ENCODE measurements at regions not wholly inside any gene's neighbourhood (a gene's known extent, or its start where the extent isn't known, plus 50 kb on each side); places are given as distances from the start of the nearest gene placed in this dataset.

DNA sequence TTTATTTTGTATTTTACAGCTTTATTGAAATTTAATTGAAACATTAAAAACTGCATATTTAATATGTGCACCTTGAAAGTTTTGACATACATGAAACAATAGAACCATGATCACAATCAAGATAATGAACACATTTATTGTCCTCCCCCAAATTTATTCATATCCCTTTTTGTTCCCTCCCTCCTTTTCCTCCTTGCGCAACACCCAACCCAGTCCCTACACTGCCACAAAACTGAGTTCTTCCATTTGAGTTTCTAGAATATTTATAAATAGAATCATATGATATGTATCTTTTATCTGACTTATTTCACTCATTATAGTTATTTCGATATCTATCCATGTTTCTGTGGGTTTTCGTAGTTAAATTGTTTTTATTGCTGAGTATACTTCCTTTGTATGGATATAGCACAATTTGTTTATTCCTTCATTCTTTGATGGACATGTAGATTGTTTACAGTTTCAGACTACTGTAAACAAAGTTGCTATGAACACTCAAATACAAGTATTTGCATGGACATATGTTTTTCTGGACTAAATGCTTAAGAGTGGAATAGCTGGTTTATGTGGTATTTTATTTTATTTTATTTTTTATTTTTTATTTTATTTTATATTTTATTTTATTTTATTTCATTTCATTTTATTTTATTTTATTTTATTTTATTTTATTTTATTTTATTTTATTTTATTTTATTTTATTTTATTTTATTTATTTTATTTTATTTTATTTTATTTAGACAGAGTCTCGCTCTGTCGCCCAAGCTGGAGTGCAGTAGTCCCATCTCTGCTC, 359.1 kb downstream of the SLC6A15 start:
- TF ChIP-seq RAD21 (IDR thresholded peaks at IDR 0.05; ENCODE audit: low read length) (no peak), CTCF (conservative IDR thresholded peaks at IDR 0.05; ENCODE audit: low read depth, low read length) (no peak), MXI1 (IDR thresholded peaks at IDR 0.05; ENCODE audit: borderline replicate concordance, low read depth, low read length) (no peak), FOS (IDR thresholded peaks at IDR 0.05; ENCODE audit: low read depth, low read length) (no peak)

All from IMR-90 (cell line).